Tibial nerve (tissue), 4 donors: ENCODE measurements at regions not wholly inside any gene's neighbourhood (a gene's known extent, or its start where the extent isn't known, plus 50 kb on each side); places are given as distances from the start of the nearest gene placed in this dataset.

ENCODE experiments used
- DNase-seq, 2 donors: peaks; one replicate each; pipeline ENCODE4 v3.0.0-alpha.2; 2019; ENCODE audit warnings: low spot score in 2 of 2
- H3K27ac ChIP-seq, 4 donors: fragments of 200-600 bp; sonication (generic) in 3 of 4; one replicate each; pipeline ENCODE4 v1.5.1; 2017 to 2019; ENCODE audit warnings: mild to moderate bottlenecking in 1 of 4
- H3K27me3 ChIP-seq, 2 donors: fragments of 200-600 bp; sonication (generic) in 1 of 2; one replicate each; pipeline versions ENCODE4 v1.5.1 to v1.6.0; 2017 to 2019
- H3K36me3 ChIP-seq, 3 donors: fragments of 200-600 bp; sonication (generic); one replicate each; pipeline ENCODE4 v1.5.1; 2018 to 2019
- H3K4me1 ChIP-seq, 4 donors: fragments of 200-600 bp; sonication (generic) in 3 of 4; one replicate each; pipeline ENCODE4 v1.5.1; 2017 to 2019
- H3K4me3 ChIP-seq, 4 donors: fragments of 200-600 bp; sonication (generic) in 3 of 4; one replicate each; pipeline ENCODE4 v1.5.1; 2017 to 2019; ENCODE audit warnings: mild to moderate bottlenecking in 1 of 4, moderate library complexity in 1 of 4
- H3K9me3 ChIP-seq, 4 donors: fragments of 200-600 bp; sonication (generic) in 3 of 4; one replicate each; pipeline ENCODE4 v1.5.1; 2017 to 2019
- CTCF ChIP-seq, 5 experiments: fragments of 200-600 bp in 3 of 5; fragments of 450-650 bp in 2 of 5; sonication (generic) in 3 of 5; IDR thresholded peaks; one replicate each; pipeline ENCODE4 v1.5.1; 2016 to 2019; ENCODE audit warnings: antibody characterized with exemption in 5 of 5, mild to moderate bottlenecking in 3 of 5, moderate library complexity in 2 of 5
- EP300 ChIP-seq, 2 donors: sonication (generic); formaldehyde crosslinking; IDR thresholded peaks; one replicate each; pipeline ENCODE4 v1.6.1; 2017; ENCODE audit warnings: antibody characterized with exemption in 2 of 2, mild to moderate bottlenecking in 1 of 2
- POLR2A ChIP-seq, 2 donors: fragments of 450-650 bp; IDR thresholded peaks; one replicate each; pipeline ENCODE4 v1.6.1; 2017; ENCODE audit warnings: antibody characterized with exemption in 2 of 2, mild to moderate bottlenecking in 2 of 2, moderate library complexity in 2 of 2
- WGBS, 2 donors: methylation state at CpG; one replicate each; pipeline ENCODE4 v1.1.5; 2018; 5-methylcytosine and 5-hydroxymethylcytosine counted together

GRCh38 chr12:97257726-97258125 lies 204.9 kb upstream of the RMST start:
- H3K9me3 ChIP-seq = no peaks in the 10 kb centered on the region
- no peaks in the 10 kb centered on the region for H3K36me3 ChIP-seq
- H3K27ac ChIP-seq = no peak overlapping the region
- H3K4me1 ChIP-seq = no peaks in the 10 kb centered on the region
- no peak for DNase-seq
- TF ChIP-seq POLR2A (IDR thresholded peaks at IDR 0.05) = no peak
- no peak for TF ChIP-seq EP300 (IDR thresholded peaks at IDR 0.05)
- TF ChIP-seq CTCF (IDR thresholded peaks at IDR 0.05) = no peak
- no peak overlapping the region for H3K4me3 ChIP-seq
- H3K27me3 ChIP-seq = no peaks in the 10 kb centered on the region
- WGBS, 2 donors = 77 to 89% methylated on average over 3 of the region's 3 CpGs

- H3K27ac ChIP-seq = no peak overlapping the region
- H3K4me1 ChIP-seq = no peaks in the 10 kb centered on the region
- H3K9me3 ChIP-seq = peaks cover 0 to 3% (median 0%) of the 10 kb centered on the region in 4 donors
- no peak for TF ChIP-seq POLR2A (IDR thresholded peaks at IDR 0.05)
- no peak for TF ChIP-seq EP300 (IDR thresholded peaks at IDR 0.05)
- TF ChIP-seq CTCF (IDR thresholded peaks at IDR 0.05) = no peak
- H3K36me3 ChIP-seq = no peaks in the 10 kb centered on the region
- no peaks in the 10 kb centered on the region for H3K27me3 ChIP-seq
- WGBS, 2 donors = 58 to 65% methylated on average over 2 of the region's 2 CpGs
- H3K4me3 ChIP-seq = no peak overlapping the region
- DNase-seq = no peak
Measured at GRCh38 chr12:97259098-97259497, 203.5 kb upstream of the RMST start.

GRCh38 chr12:97260786-97261185 lies 201.8 kb upstream of the RMST start:
- WGBS, 2 donors = 74 to 77% methylated on average over 9 of the region's 9 CpGs
- Histone ChIP-seq H3K4me1 (no peaks in the 10 kb centered on the region), H3K9me3 (peaks cover 0 to 3% (median 0%) of the 10 kb centered on the region in 4 donors), H3K4me3 (no peak overlapping the region), H3K36me3 (no peaks in the 10 kb centered on the region), H3K27me3 (no peaks in the 10 kb centered on the region), H3K27ac (no peak overlapping the region)
- no peak for TF ChIP-seq EP300 (IDR thresholded peaks at IDR 0.05)
- no peak for TF ChIP-seq CTCF (IDR thresholded peaks at IDR 0.05)
- no peak for TF ChIP-seq POLR2A (IDR thresholded peaks at IDR 0.05)
- DNase-seq = no peak

- no peak for DNase-seq
- H3K36me3 ChIP-seq = no peaks in the 10 kb centered on the region
- H3K9me3 ChIP-seq = peaks cover 0 to 13% (median 0%) of the 10 kb centered on the region in 4 donors
- H3K4me3 ChIP-seq = no peak overlapping the region
- H3K4me1 ChIP-seq = no peaks in the 10 kb centered on the region
- no peak for TF ChIP-seq CTCF (IDR thresholded peaks at IDR 0.05)
- no peak for TF ChIP-seq EP300 (IDR thresholded peaks at IDR 0.05)
- TF ChIP-seq POLR2A (IDR thresholded peaks at IDR 0.05) = no peak
- no peaks in the 10 kb centered on the region for H3K27me3 ChIP-seq
- no peak overlapping the region for H3K27ac ChIP-seq
Measured at GRCh38 chr12:97267166-97267565, 195.4 kb upstream of the RMST start.

- H3K27me3 ChIP-seq = no peaks in the 10 kb centered on the region
- H3K36me3 ChIP-seq = no peaks in the 10 kb centered on the region
- H3K9me3 ChIP-seq = peaks cover 0 to 14% (median 0%) of the 10 kb centered on the region in 4 donors
- TF ChIP-seq EP300 (IDR thresholded peaks at IDR 0.05) (no peak), POLR2A (IDR thresholded peaks at IDR 0.05) (no peak), CTCF (IDR thresholded peaks at IDR 0.05) (no peak)
- H3K27ac ChIP-seq = no peak overlapping the region
- DNase-seq = no peak
- no peak overlapping the region for H3K4me3 ChIP-seq
- WGBS, 2 donors = 59 to 67% methylated on average over 3 of the region's 3 CpGs
- no peaks in the 10 kb centered on the region for H3K4me1 ChIP-seq
Measured at GRCh38 chr12:97267594-97268202, 194.9 kb upstream of the RMST start.
